DLD1 (cell line): ENCODE measurements at regions not wholly inside any gene's neighbourhood (a gene's known extent, or its start where the extent isn't known, plus 50 kb on each side); places are given as distances from the start of the nearest gene placed in this dataset.

ENCODE experiments used
- in situ Hi-C: cut with HindIII; loops from 2 replicates; pipeline ENCODE4 v1.10.0; 2017; ENCODE audit warnings: low sequenced_read_pairs

GRCh38 chr12:5192726-5193125 is 149.0 kb downstream of the KCNA5 start:
- in situ Hi-C loops: loop anchor here (25.0 kb wide), 1 partner anchor 245 kb away; the partner anchor contains the start of gene NTF3

GRCh38 chr12:5194306-5194705 is 150.6 kb downstream of the KCNA5 start:
- in situ Hi-C loops: loop anchor here (25.0 kb wide), 1 partner anchor 243 kb away; the partner anchor contains the start of gene NTF3

- in situ Hi-C loops: loop anchor here (25.0 kb wide), 1 partner anchor 242 kb away; the partner anchor contains the start of gene NTF3
Observed at GRCh38 chr12:5195244-5195643, 151.6 kb downstream of the KCNA5 start.

GRCh38 chr12:5195691-5196090 is 152.0 kb downstream of the KCNA5 start:
- in situ Hi-C loops: loop anchor here (25.0 kb wide), 1 partner anchor 242 kb away; the partner anchor contains the start of gene NTF3

- in situ Hi-C loops: loop anchor here (25.0 kb wide), 1 partner anchor 240 kb away; the partner anchor contains the start of gene NTF3
Observed at GRCh38 chr12:5197131-5197530, 153.5 kb downstream of the KCNA5 start.

GRCh38 chr12:5197656-5198055 is 154.0 kb downstream of the KCNA5 start:
- in situ Hi-C loops: loop anchor here (25.0 kb wide), 1 partner anchor 240 kb away; the partner anchor contains the start of gene NTF3

GRCh38 chr12:5200278-5201087 is 156.8 kb downstream of the KCNA5 start:
- in situ Hi-C loops: no loop called here

- in situ Hi-C loops: no loop called here
Observed at GRCh38 chr12:5201554-5202218, 158.0 kb downstream of the KCNA5 start.

- in situ Hi-C loops: no loop called here
Observed at GRCh38 chr12:5203274-5203673, 159.6 kb downstream of the KCNA5 start.

GRCh38 chr12:5203720-5204119 is 160.0 kb downstream of the KCNA5 start:
- in situ Hi-C loops: no loop called here

GRCh38 chr12:5204271-5204670 is 160.6 kb downstream of the KCNA5 start:
- in situ Hi-C loops: no loop called here

- in situ Hi-C loops: no loop called here
Observed at GRCh38 chr12:5204831-5205230, 161.2 kb downstream of the KCNA5 start.

GRCh38 chr12:5206401-5207175 is 162.9 kb downstream of the KCNA5 start:
- in situ Hi-C loops: no loop called here

GRCh38 chr12:5210179-5210922 is 166.7 kb downstream of the KCNA5 start:
- in situ Hi-C loops: no loop called here

- in situ Hi-C loops: no loop called here
Observed at GRCh38 chr12:5210923-5211290, 167.2 kb downstream of the KCNA5 start.

- in situ Hi-C loops: no loop called here
Observed at GRCh38 chr12:5213336-5213735, 169.7 kb downstream of the KCNA5 start.

- in situ Hi-C loops: no loop called here
Observed at GRCh38 chr12:5213990-5214389, 170.3 kb downstream of the KCNA5 start.

GRCh38 chr12:5217936-5218335 is 174.3 kb downstream of the KCNA5 start:
- in situ Hi-C loops: no loop called here

GRCh38 chr12:5220099-5220498 is 176.4 kb downstream of the KCNA5 start:
- in situ Hi-C loops: no loop called here

GRCh38 chr12:5220835-5221234 is 177.2 kb downstream of the KCNA5 start:
- in situ Hi-C loops: no loop called here
